ENCODE measurements at regions not wholly inside any gene's neighbourhood (a gene's known extent, or its start where the extent isn't known, plus 50 kb on each side); places are given as distances from the start of the nearest gene placed in this dataset.
A peak's percentile ranks its signal among the peaks of the same experiment; 100 is the strongest.
"Not testable (repeated sequence)": the region's sequence is repeated elsewhere in the genome, so short reads cannot be mapped to it uniquely, and the experiment has no call there.

- Mint-ChIP-seq H3K27ac (no peak overlapping the region), H3K4me1 (no peaks in the 10 kb centered on the region), H3K9me3 (peaks cover under 1 to 10% (median 4%) of the 10 kb centered on the region in 7 donors), H3K27me3 (ENCODE audit: low read depth in 3 of 3) (peaks cover 0 to 3% (median 2%) of the 10 kb centered on the region in 3 donors), H3K36me3 (no peaks in the 10 kb centered on the region), H3K4me3 (no peak overlapping the region)
- Histone ChIP-seq H3K27ac (ENCODE audit: low read depth in 1 of 2, low read length in 2 of 2) (no peak overlapping the region), H3K9me3 (replicated peaks in 1 of 2; ENCODE audit: control insufficient read depth in 1 of 2, insufficient read depth in 1 of 2, low read length in 2 of 2) (no peaks in the 10 kb centered on the region), H4K20me1 (ENCODE audit: insufficient read depth, low read length) (no peaks in the 10 kb centered on the region), H3K79me2 (ENCODE audit: insufficient read depth, low read length) (no peaks in the 10 kb centered on the region), H3K9ac (ENCODE audit: insufficient read depth, low read length, poor library complexity, severe bottlenecking) (no peak overlapping the region), H3K36me3 (replicated peaks in 1 of 2; ENCODE audit: control insufficient read depth in 1 of 2, insufficient read depth in 2 of 2, low read length in 2 of 2) (no peaks in the 10 kb centered on the region), H2AFZ (ENCODE audit: insufficient read depth, low read depth, low read length, poor library complexity, severe bottlenecking) (no peak overlapping the region), H3K4me1 (ENCODE audit: control insufficient read depth in 1 of 2, insufficient read depth in 2 of 2, low read length in 2 of 2) (no peaks in the 10 kb centered on the region), H3K27me3 (ENCODE audit: control insufficient read depth in 2 of 2, insufficient read depth in 2 of 2, low read length in 2 of 2) (no peaks in the 10 kb centered on the region), H3K4me3 (replicated peaks in 1 of 3; ENCODE audit: low read depth in 2 of 3, low read length in 3 of 3) (no peak overlapping the region), H3K4me2 (replicated peaks; ENCODE audit: extremely low read depth, low read length, poor library complexity, severe bottlenecking) (no peak overlapping the region)
- intact Hi-C loops (cut with micrococcal nuclease) = no loop called here
- DNase-seq = no peak
- 93% methylated on average over 1 of the region's 1 CpG for WGBS (ENCODE audit: insufficient coverage)
- TF ChIP-seq CTCF (IDR thresholded peaks at IDR 0.05) = no peak
Measured at GRCh38 chr3:40756500-40756899, 231.7 kb downstream of the ZNF621 start.

GRCh38 chr3:40762771-40763170 is 238.0 kb downstream of the ZNF621 start:
- H3K27me3 Mint-ChIP-seq (ENCODE audit: low read depth in 3 of 3); H3K79me2 ChIP-seq (ENCODE audit: insufficient read depth, low read length); H3K36me3 Mint-ChIP-seq; H3K9me3 ChIP-seq (replicated peaks in 1 of 2; ENCODE audit: control insufficient read depth in 1 of 2, insufficient read depth in 1 of 2, low read length in 2 of 2); intact Hi-C loops (cut with micrococcal nuclease); H3K27me3 ChIP-seq (ENCODE audit: control insufficient read depth in 2 of 2, insufficient read depth in 2 of 2, low read length in 2 of 2); H3K9me3 Mint-ChIP-seq; H2AFZ ChIP-seq (ENCODE audit: insufficient read depth, low read depth, low read length, poor library complexity, severe bottlenecking); H4K20me1 ChIP-seq (ENCODE audit: insufficient read depth, low read length); H3K36me3 ChIP-seq (replicated peaks in 1 of 2; ENCODE audit: control insufficient read depth in 1 of 2, insufficient read depth in 2 of 2, low read length in 2 of 2); H3K9ac ChIP-seq (ENCODE audit: insufficient read depth, low read length, poor library complexity, severe bottlenecking): not testable (repeated sequence)
- Histone ChIP-seq H3K4me2 (replicated peaks; ENCODE audit: extremely low read depth, low read length, poor library complexity, severe bottlenecking) (peak overlapping the region; percentile 55), H3K4me3 (replicated peaks in 1 of 3; ENCODE audit: low read depth in 2 of 3, low read length in 3 of 3) (peak overlapping the region in 1 of 3 experiments; percentile 62), H3K4me1 (ENCODE audit: control insufficient read depth in 1 of 2, insufficient read depth in 2 of 2, low read length in 2 of 2) (peaks cover 11 to 15% of the 10 kb centered on the region in 2 donors), H3K27ac (ENCODE audit: low read depth in 1 of 2, low read length in 2 of 2) (peak overlapping the region in 1 of 2 donors; percentile 75)
- Mint-ChIP-seq H3K27ac (peak overlapping the region; percentile 56 to 90 (median 83)), H3K4me1 (peaks cover 19% of the 10 kb centered on the region), H3K4me3 (peak overlapping the region in 1 of 2 donors; percentile 62)
- DNase-seq = peak; percentile 37 to 69 (median 66)
- no CpG with 5 or more reads among the region's 1 CpG for WGBS (ENCODE audit: insufficient coverage)

All from CD14-positive monocyte (primary cell).